HEK293 (cell line): ENCODE measurements at regions not wholly inside any gene's neighbourhood (a gene's known extent, or its start where the extent isn't known, plus 50 kb on each side); places are given as distances from the start of the nearest gene placed in this dataset.

Experiments used
- CTCF ChIA-PET: fragments of 350-600 bp; formaldehyde crosslinking; extraction: SDS; loops from one replicate; lab custom pipeline; 2021; ENCODE audit warnings: antibody characterized with exemption; lab: Yijun Ruan, JAX
- POLR2A ChIA-PET: fragments of 300-600 bp; formaldehyde crosslinking; extraction: SDS; loops from one replicate; lab custom pipeline; 2020; ENCODE audit warnings: antibody characterized with exemption, inconsistent platforms; lab: Yijun Ruan, JAX
- H3K27ac ChIP-seq: fragments of 200-500 bp; sonication (Bioruptor generic); 2 replicates; pipeline ENCODE4 v1.5.1; 2014; ENCODE audit warnings: low read depth, low read length, control low read depth, inconsistent platforms; ENCODE audit errors: extremely low read depth
- H3K36me3 ChIP-seq, 2 experiments: fragments of 200-500 bp in 1 of 2; sonication (Bioruptor generic) in 1 of 2; 1 replicate in 1 of 2; 2 replicates in 1 of 2; pipeline ENCODE4 v1.5.1; 2014 to 2017; ENCODE audit warnings: inconsistent platforms in 2 of 2, low read length in 2 of 2; ENCODE audit not compliant: control insufficient read depth in 2 of 2, insufficient read depth in 1 of 2
- H3K4me1 ChIP-seq: fragments of 200-500 bp; sonication (Bioruptor generic); 2 replicates; pipeline ENCODE4 v1.5.1; 2014; ENCODE audit warnings: mild to moderate bottlenecking, low read length, inconsistent platforms; ENCODE audit not compliant: control insufficient read depth, insufficient read depth
- H3K4me3 ChIP-seq: 2 replicates; pipeline ENCODE4 v1.5.1; 2011; ENCODE audit warnings: low read depth, mild to moderate bottlenecking, control low read depth, low read length, moderate library complexity
- H3K9me3 ChIP-seq: fragments of 200-500 bp; sonication (Bioruptor generic); 2 replicates; pipeline ENCODE4 v1.5.1; 2014; ENCODE audit warnings: low read depth, low read length, inconsistent platforms; ENCODE audit not compliant: control insufficient read depth, insufficient read depth
- BCL11B ChIP-seq: fragments of 450-650 bp; formaldehyde crosslinking; IDR thresholded peaks from 2 replicates; pipeline ENCODE4 v1.5.1; 2016; ENCODE audit warnings: low read depth, missing biosample characterization, missing genetic modification characterization
- EGR2 ChIP-seq: fragments of 450-650 bp; formaldehyde crosslinking; IDR thresholded peaks from 2 replicates; pipeline ENCODE4 v1.5.1; 2016; ENCODE audit warnings: low read depth, missing biosample characterization, missing genetic modification characterization
- KLF9 ChIP-seq: fragments of 450-650 bp; formaldehyde crosslinking; IDR thresholded peaks from 2 replicates; pipeline ENCODE4 v1.5.1; 2016; ENCODE audit warnings: missing biosample characterization, missing genetic modification characterization, low read depth
- MEIS1 ChIP-seq: sonication (generic); formaldehyde crosslinking; IDR thresholded peaks from 2 replicates; pipeline ENCODE4 v1.8.1; 2022; ENCODE audit warnings: missing genetic modification reagents, mild to moderate bottlenecking, borderline replicate concordance
- MZF1 ChIP-seq: fragments of 450-650 bp; formaldehyde crosslinking; IDR thresholded peaks from 2 replicates; pipeline ENCODE4 v1.5.1; 2017; ENCODE audit warnings: missing biosample characterization, missing genetic modification characterization, borderline replicate concordance
- TRIM28 ChIP-seq: IDR thresholded peaks from 2 replicates; pipeline ENCODE4 v1.6.1; 2011; ENCODE audit warnings: low read length, control low read depth, borderline replicate concordance
- ZIC2 ChIP-seq: fragments of 450-650 bp; formaldehyde crosslinking; IDR thresholded peaks from 2 replicates; pipeline ENCODE4 v1.5.1; 2016; ENCODE audit warnings: missing biosample characterization, missing genetic modification characterization
- ZNF132 ChIP-seq: fragments of 450-650 bp; formaldehyde crosslinking; IDR thresholded peaks from 2 replicates; pipeline ENCODE4 v1.5.1; 2017; ENCODE audit warnings: missing biosample characterization, missing genetic modification characterization, borderline replicate concordance
- ZNF140 ChIP-seq: fragments of 450-650 bp; formaldehyde crosslinking; IDR thresholded peaks from 2 replicates; pipeline ENCODE4 v1.5.1; 2016; ENCODE audit warnings: missing biosample characterization, missing genetic modification characterization
- ZNF23 ChIP-seq: fragments of 450-650 bp; formaldehyde crosslinking; IDR thresholded peaks from 2 replicates; pipeline ENCODE4 v1.5.1; 2016; ENCODE audit warnings: missing biosample characterization, missing genetic modification characterization, borderline replicate concordance
- ZNF292 ChIP-seq: fragments of 450-650 bp; formaldehyde crosslinking; IDR thresholded peaks from 2 replicates; pipeline ENCODE4 v1.5.1; 2016; ENCODE audit warnings: low read depth, missing biosample characterization, missing genetic modification characterization, borderline replicate concordance
- ZNF366 ChIP-seq: fragments of 450-650 bp; formaldehyde crosslinking; conservative IDR thresholded peaks from 2 replicates; pipeline ENCODE4 v1.5.1; 2016; ENCODE audit warnings: missing biosample characterization, missing genetic modification characterization
- ZNF473 ChIP-seq: fragments of 450-650 bp; formaldehyde crosslinking; IDR thresholded peaks from 2 replicates; pipeline ENCODE4 v1.5.1; 2017; ENCODE audit warnings: missing biosample characterization, missing genetic modification characterization
- ZNF521 ChIP-seq: fragments of 450-650 bp; formaldehyde crosslinking; IDR thresholded peaks from 2 replicates; pipeline ENCODE4 v1.5.1; 2017; ENCODE audit warnings: missing biosample characterization, mild to moderate bottlenecking, missing genetic modification characterization
- ZNF629 ChIP-seq: fragments of 450-650 bp; formaldehyde crosslinking; IDR thresholded peaks from 2 replicates; pipeline ENCODE4 v1.5.1; 2017; ENCODE audit warnings: missing biosample characterization, missing genetic modification characterization
- ZNF664 ChIP-seq: fragments of 450-650 bp; formaldehyde crosslinking; IDR thresholded peaks from 2 replicates; pipeline ENCODE4 v1.5.1; 2016; ENCODE audit warnings: missing biosample characterization, missing genetic modification characterization
- ZNF747 ChIP-seq: fragments of 450-650 bp; formaldehyde crosslinking; IDR thresholded peaks from 2 replicates; pipeline ENCODE4 v1.5.1; 2016; ENCODE audit warnings: missing biosample characterization, missing genetic modification characterization
- ZNF791 ChIP-seq: fragments of 450-650 bp; formaldehyde crosslinking; IDR thresholded peaks from 2 replicates; pipeline ENCODE4 v1.5.1; 2016; ENCODE audit warnings: missing biosample characterization, missing genetic modification characterization
- ZNF830 ChIP-seq: fragments of 450-650 bp; IDR thresholded peaks from 2 replicates; pipeline ENCODE4 v1.5.0; 2018; ENCODE audit warnings: missing biosample characterization, missing genetic modification characterization, low read depth, mild to moderate bottlenecking, moderate library complexity
- TF ChIP-seq, protein P1 (sequence below): fragments of 450-650 bp; formaldehyde crosslinking; IDR thresholded peaks from 2 replicates; pipeline ENCODE4 v1.5.1; 2016; ENCODE audit warnings: missing biosample characterization, missing genetic modification characterization, low read depth
- TF ChIP-seq, protein P2 (sequence below): fragments of 450-650 bp; formaldehyde crosslinking; IDR thresholded peaks from 2 replicates; pipeline ENCODE4 v1.5.1; 2017; ENCODE audit warnings: missing biosample characterization, mild to moderate bottlenecking, missing genetic modification characterization, moderate library complexity
- TF ChIP-seq, protein P3 (sequence below): fragments of 450-650 bp; formaldehyde crosslinking; IDR thresholded peaks from 2 replicates; pipeline ENCODE4 v1.5.1; 2016; ENCODE audit warnings: missing biosample characterization, missing genetic modification characterization
- TF ChIP-seq, protein P4 (sequence below): fragments of 450-650 bp; formaldehyde crosslinking; IDR thresholded peaks from 2 replicates; pipeline ENCODE4 v1.5.1; 2016; ENCODE audit warnings: missing biosample characterization, missing genetic modification characterization
- TF ChIP-seq, protein P5 (sequence below): fragments of 450-650 bp; formaldehyde crosslinking; IDR thresholded peaks from 2 replicates; pipeline ENCODE4 v1.5.1; 2016; ENCODE audit warnings: missing biosample characterization, missing genetic modification characterization

DNA sequence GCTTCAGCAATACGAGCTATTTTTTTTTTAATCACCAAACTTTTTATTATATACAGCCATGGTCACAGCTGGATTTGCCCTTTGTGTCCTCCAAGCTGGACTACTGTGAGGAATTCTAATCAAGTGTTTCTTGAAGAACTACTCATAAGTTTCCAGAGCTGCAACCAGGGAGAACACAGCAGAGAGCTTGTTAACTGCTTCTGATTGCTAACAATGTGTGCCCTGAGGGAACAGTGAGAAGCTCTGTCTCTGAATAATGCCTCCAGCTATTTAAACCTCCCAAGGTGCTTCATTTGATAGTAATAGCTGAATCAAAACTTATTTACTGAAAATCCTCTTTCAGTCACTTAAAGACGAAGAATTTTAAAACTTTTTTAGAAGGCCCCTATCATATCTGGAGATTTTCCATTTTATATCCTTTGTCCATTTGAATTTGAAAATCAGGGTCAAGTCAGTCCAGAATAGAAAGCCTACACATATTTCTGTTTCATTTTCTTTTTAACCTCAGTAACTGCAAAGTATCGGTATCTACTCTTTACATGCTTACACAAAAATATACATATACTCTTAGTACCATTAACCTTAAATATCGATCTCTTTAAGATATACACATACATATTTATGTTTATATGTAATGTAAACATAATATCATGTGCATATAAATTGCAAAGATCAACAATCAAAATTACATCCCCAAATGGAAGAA, 1024.2 kb downstream of the GRM8 start:
- ChIA-PET CTCF (interaction anchor here (0.6 kb wide), 1 partner anchor 930 kb away, joined by 3 read pairs; no protein-coding TSS in a partner anchor), POLR2A (no interaction called here)
- no peak overlapping the region for H3K4me3 ChIP-seq
- H3K36me3 ChIP-seq: no peaks in the 10 kb centered on the region
- H3K4me1 ChIP-seq: no peaks in the 10 kb centered on the region
- TF ChIP-seq ZNF629 (tag by site-specific recombination): no peak
- no peak for TF ChIP-seq ZNF664
- no peak for TF ChIP-seq ZNF791 (tag by site-specific recombination)
- TF ChIP-seq, protein P1, sequence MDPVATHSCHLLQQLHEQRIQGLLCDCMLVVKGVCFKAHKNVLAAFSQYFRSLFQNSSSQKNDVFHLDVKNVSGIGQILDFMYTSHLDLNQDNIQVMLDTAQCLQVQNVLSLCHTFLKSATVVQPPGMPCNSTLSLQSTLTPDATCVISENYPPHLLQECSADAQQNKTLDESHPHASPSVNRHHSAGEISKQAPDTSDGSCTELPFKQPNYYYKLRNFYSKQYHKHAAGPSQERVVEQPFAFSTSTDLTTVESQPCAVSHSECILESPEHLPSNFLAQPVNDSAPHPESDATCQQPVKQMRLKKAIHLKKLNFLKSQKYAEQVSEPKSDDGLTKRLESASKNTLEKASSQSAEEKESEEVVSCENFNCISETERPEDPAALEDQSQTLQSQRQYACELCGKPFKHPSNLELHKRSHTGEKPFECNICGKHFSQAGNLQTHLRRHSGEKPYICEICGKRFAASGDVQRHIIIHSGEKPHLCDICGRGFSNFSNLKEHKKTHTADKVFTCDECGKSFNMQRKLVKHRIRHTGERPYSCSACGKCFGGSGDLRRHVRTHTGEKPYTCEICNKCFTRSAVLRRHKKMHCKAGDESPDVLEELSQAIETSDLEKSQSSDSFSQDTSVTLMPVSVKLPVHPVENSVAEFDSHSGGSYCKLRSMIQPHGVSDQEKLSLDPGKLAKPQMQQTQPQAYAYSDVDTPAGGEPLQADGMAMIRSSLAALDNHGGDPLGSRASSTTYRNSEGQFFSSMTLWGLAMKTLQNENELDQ: no peak
- TF ChIP-seq MEIS1 (CRISPR knock-in tag): no peak
- TF ChIP-seq BCL11B (tag by site-specific recombination): no peak
- TF ChIP-seq EGR2 (tag by site-specific recombination): no peak
- TF ChIP-seq MZF1 (tag by site-specific recombination): no peak
- TF ChIP-seq, protein P2, sequence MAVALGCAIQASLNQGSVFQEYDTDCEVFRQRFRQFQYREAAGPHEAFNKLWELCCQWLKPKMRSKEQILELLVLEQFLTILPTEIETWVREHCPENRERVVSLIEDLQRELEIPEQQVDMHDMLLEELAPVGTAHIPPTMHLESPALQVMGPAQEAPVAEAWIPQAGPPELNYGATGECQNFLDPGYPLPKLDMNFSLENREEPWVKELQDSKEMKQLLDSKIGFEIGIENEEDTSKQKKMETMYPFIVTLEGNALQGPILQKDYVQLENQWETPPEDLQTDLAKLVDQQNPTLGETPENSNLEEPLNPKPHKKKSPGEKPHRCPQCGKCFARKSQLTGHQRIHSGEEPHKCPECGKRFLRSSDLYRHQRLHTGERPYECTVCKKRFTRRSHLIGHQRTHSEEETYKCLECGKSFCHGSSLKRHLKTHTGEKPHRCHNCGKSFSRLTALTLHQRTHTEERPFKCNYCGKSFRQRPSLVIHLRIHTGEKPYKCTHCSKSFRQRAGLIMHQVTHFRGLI: no peak
- TF ChIP-seq ZNF366 (tag by site-specific recombination): no peak
- TF ChIP-seq, protein P3, sequence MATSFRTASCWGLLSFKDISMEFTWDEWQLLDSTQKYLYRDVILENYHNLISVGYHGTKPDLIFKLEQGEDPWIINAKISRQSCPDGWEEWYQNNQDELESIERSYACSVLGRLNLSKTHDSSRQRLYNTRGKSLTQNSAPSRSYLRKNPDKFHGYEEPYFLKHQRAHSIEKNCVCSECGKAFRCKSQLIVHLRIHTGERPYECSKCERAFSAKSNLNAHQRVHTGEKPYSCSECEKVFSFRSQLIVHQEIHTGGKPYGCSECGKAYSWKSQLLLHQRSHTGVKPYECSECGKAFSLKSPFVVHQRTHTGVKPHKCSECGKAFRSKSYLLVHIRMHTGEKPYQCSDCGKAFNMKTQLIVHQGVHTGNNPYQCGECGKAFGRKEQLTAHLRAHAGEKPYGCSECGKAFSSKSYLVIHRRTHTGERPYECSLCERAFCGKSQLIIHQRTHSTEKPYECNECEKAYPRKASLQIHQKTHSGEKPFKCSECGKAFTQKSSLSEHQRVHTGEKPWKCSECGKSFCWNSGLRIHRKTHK (tag by site-specific recombination): no peak
- TF ChIP-seq ZNF473 (tag by site-specific recombination): no peak
- TF ChIP-seq, protein P4, sequence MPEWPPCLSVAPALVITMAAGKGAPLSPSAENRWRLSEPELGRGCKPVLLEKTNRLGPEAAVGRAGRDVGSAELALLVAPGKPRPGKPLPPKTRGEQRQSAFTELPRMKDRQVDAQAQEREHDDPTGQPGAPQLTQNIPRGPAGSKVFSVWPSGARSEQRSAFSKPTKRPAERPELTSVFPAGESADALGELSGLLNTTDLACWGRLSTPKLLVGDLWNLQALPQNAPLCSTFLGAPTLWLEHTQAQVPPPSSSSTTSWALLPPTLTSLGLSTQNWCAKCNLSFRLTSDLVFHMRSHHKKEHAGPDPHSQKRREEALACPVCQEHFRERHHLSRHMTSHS (tag by site-specific recombination): no peak
- no peak for TF ChIP-seq ZNF23 (tag by site-specific recombination)
- H3K9me3 ChIP-seq: no peaks in the 10 kb centered on the region
- H3K27ac ChIP-seq: no peak overlapping the region

DNA sequence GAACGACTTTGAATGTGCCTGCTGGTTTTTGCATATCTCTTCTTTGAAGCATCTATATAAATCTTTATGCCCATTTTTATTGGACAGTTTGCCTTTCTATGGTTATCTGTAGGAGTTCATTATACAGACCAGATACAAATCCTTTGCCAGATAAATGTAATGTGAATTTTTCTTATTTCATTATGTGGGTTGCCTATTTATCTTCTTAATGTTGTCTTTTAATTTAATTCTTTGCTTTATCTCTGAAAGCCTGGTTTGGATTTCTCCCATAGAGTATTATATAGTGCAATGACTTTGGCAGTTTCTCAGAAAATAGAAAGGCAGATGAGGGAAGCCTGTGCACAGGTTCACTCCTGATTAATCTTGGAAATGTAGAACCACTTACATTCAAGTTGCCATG, 1025.1 kb downstream of the GRM8 start:
- POLR2A ChIA-PET: no interaction called here
- Histone ChIP-seq H3K36me3 (no peaks in the 10 kb centered on the region), H3K4me1 (no peaks in the 10 kb centered on the region)
- TF ChIP-seq TRIM28: no peak
- TF ChIP-seq, all 188 proteins: peak for 0
- H3K9me3 ChIP-seq: no peaks in the 10 kb centered on the region
- H3K27ac ChIP-seq: no peak overlapping the region
- CTCF ChIA-PET: no interaction called here
- no peak overlapping the region for H3K4me3 ChIP-seq

DNA sequence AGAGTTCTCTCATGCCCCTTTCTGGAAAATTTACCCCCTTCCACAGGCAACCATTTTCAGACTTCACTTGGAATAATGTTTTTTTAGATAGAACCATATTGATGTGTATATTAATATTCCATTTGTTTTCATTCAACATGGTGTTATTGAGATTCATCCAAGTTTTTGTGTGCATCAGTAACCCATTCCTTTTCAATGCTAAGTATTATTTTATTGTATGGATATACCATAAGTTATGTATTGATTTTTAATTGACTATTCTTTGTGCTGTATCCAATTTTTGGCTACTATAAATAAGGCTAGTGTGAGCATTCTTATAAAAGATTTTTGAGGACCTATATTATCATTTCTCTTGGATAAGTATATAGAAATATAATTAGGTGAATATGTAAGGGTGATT, 1025.7 kb downstream of the GRM8 start:
- Histone ChIP-seq H3K9me3 (no peaks in the 10 kb centered on the region), H3K4me3 (no peak overlapping the region), H3K36me3 (no peaks in the 10 kb centered on the region), H3K27ac (no peak overlapping the region), H3K4me1 (no peaks in the 10 kb centered on the region)
- ChIA-PET POLR2A (no interaction called here), CTCF (no interaction called here)
- no peak for TF ChIP-seq ZNF747 (tag by site-specific recombination)
- TF ChIP-seq ZIC2 (tag by site-specific recombination): no peak
- TF ChIP-seq ZNF830 (tag by site-specific recombination): no peak
- no peak for TF ChIP-seq ZNF140 (tag by site-specific recombination)
- no peak for TF ChIP-seq KLF9 (tag by site-specific recombination)
- TF ChIP-seq TRIM28: no peak
- TF ChIP-seq ZNF521 (tag by site-specific recombination): no peak
- TF ChIP-seq, protein P5, sequence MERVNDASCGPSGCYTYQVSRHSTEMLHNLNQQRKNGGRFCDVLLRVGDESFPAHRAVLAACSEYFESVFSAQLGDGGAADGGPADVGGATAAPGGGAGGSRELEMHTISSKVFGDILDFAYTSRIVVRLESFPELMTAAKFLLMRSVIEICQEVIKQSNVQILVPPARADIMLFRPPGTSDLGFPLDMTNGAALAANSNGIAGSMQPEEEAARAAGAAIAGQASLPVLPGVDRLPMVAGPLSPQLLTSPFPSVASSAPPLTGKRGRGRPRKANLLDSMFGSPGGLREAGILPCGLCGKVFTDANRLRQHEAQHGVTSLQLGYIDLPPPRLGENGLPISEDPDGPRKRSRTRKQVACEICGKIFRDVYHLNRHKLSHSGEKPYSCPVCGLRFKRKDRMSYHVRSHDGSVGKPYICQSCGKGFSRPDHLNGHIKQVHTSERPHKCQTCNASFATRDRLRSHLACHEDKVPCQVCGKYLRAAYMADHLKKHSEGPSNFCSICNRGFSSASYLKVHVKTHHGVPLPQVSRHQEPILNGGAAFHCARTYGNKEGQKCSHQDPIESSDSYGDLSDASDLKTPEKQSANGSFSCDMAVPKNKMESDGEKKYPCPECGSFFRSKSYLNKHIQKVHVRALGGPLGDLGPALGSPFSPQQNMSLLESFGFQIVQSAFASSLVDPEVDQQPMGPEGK (tag by site-specific recombination): no peak
- no peak for TF ChIP-seq ZNF292 (tag by site-specific recombination)
- TF ChIP-seq ZNF132 (tag by site-specific recombination): no peak
